H1 (cell line): ENCODE measurements at regions not wholly inside any gene's neighbourhood (a gene's known extent, or its start where the extent isn't known, plus 50 kb on each side); places are given as distances from the start of the nearest gene placed in this dataset.
"Not testable (repeated sequence)": the region's sequence is repeated elsewhere in the genome, so short reads cannot be mapped to it uniquely, and the experiment has no call there.

Experiments used
- CTCF ChIA-PET: fragments of 300-600 bp; sonication (Branson Sonifier 250); formaldehyde crosslinking; loops from one replicate; lab custom pipeline; 2021; ENCODE audit not compliant: partially characterized antibody; lab: Charles Lee
- POLR2A ChIA-PET: fragments of 300-600 bp; sonication (Branson Sonifier 250); formaldehyde crosslinking; loops from one replicate; lab custom pipeline; 2021; ENCODE audit warnings: inconsistent platforms; ENCODE audit not compliant: partially characterized antibody; lab: Charles Lee
- DNase-seq, 2 experiments: peaks; one replicate each; pipeline versions ENCODE4 v3.0.0 to v3.0.0-alpha.2; 2010 to 2022; ENCODE audit warnings: low spot score in 2 of 2, low read depth in 1 of 2, mixed read lengths in 1 of 2
- FAIRE-seq: peaks from 2 replicates; lab custom pipeline; 2011; peaks lifted over from hg19 to GRCh38; lab: Jason Lieb, UNC
- H2AFZ ChIP-seq: 2 replicates; pipeline ENCODE4 v1.8.1; 2012; ENCODE audit warnings: low read length, inconsistent platforms
- H2AK5ac ChIP-seq: 2 replicates; pipeline ENCODE4 v1.6.1; 2013; ENCODE audit warnings: low read depth, low read length
- H2BK120ac ChIP-seq: replicated peaks from 2 replicates; pipeline ENCODE3; 2013; ENCODE audit warnings: low read depth, low read length, inconsistent platforms
- H2BK12ac ChIP-seq: 2 replicates; pipeline ENCODE4 v1.6.1; 2013; ENCODE audit warnings: low read depth, low read length
- H2BK15ac ChIP-seq: 2 replicates; pipeline ENCODE4 v1.6.1; 2013; ENCODE audit warnings: low read length
- H2BK20ac ChIP-seq: 2 replicates; pipeline ENCODE4 v1.6.1; 2013; ENCODE audit warnings: low read length
- H2BK5ac ChIP-seq: 2 replicates; pipeline ENCODE4 v1.6.1; 2013; ENCODE audit warnings: low read depth, low read length
- H3K14ac ChIP-seq: 2 replicates; pipeline ENCODE4 v1.6.1; 2013; ENCODE audit warnings: inconsistent platforms; ENCODE audit not compliant: insufficient read length
- H3K18ac ChIP-seq: 2 replicates; pipeline ENCODE4 v1.6.1; 2013; ENCODE audit warnings: low read length; ENCODE audit errors: extremely low read depth
- H3K23ac ChIP-seq: 2 replicates; pipeline ENCODE4 v1.6.1; 2013; ENCODE audit warnings: inconsistent platforms; ENCODE audit not compliant: insufficient read length
- H3K23me2 ChIP-seq: 2 replicates; pipeline ENCODE4 v1.6.1; 2013; ENCODE audit warnings: low read depth, low read length
- H3K27ac ChIP-seq: 2 replicates; pipeline ENCODE4 v1.6.1; 2011; ENCODE audit warnings: low read depth, low read length, inconsistent platforms
- H3K27me3 ChIP-seq, 4 experiments: replicated peaks in 1 of 4; 1 replicate in 1 of 4; 2 replicates in 3 of 4; pipeline versions ENCODE4 v1.6.1 to v1.8.1; 2011 to 2013; ENCODE audit warnings: low read length in 3 of 4, mild to moderate bottlenecking in 3 of 4, inconsistent platforms in 2 of 4, mixed read lengths in 2 of 4, moderate library complexity in 1 of 4; ENCODE audit not compliant: control insufficient read depth in 3 of 4, insufficient read depth in 3 of 4; ENCODE audit errors: extremely low read depth in 1 of 4
- H3K36me3 ChIP-seq, 4 experiments: 2 replicates each; pipeline versions ENCODE4 v1.6.1 to v1.8.1; 2011 to 2013; ENCODE audit warnings: mild to moderate bottlenecking in 4 of 4, low read length in 3 of 4, moderate library complexity in 2 of 4, control low read depth in 1 of 4, inconsistent platforms in 1 of 4; ENCODE audit not compliant: insufficient read depth in 4 of 4, control insufficient read depth in 2 of 4
- H3K4ac ChIP-seq: replicated peaks from 2 replicates; pipeline ENCODE3; 2013; ENCODE audit warnings: low read length, low read depth, mixed read lengths, inconsistent platforms; ENCODE audit not compliant: insufficient read length
- H3K4me1 ChIP-seq, 4 experiments: replicated peaks in 1 of 4; 1 replicate in 1 of 4; 2 replicates in 3 of 4; pipeline versions ENCODE4 v1.6.1 to v1.8.1; 2011 to 2013; ENCODE audit warnings: low read length in 3 of 4, inconsistent platforms in 2 of 4, mixed read lengths in 1 of 4; ENCODE audit not compliant: insufficient read depth in 4 of 4, control insufficient read depth in 3 of 4
- H3K4me2 ChIP-seq, 2 experiments: 2 replicates each; pipeline versions ENCODE4 v1.6.1 to v1.8.1; 2011 to 2013; ENCODE audit warnings: low read depth in 2 of 2, low read length in 2 of 2, control low read depth in 1 of 2, inconsistent platforms in 1 of 2, mild to moderate bottlenecking in 1 of 2; ENCODE audit not compliant: insufficient read depth in 1 of 2
- H3K4me3 ChIP-seq, 4 experiments: fragments of 200-600, 300-600 bp in 1 of 4; sonication (generic), shearing (Covaris generic), sonication (Bioruptor Twin) in 1 of 4; 2 replicates each; pipeline versions ENCODE4 v1.5.1 to v1.8.1; 2011 to 2016; ENCODE audit warnings: low read length in 4 of 4, low read depth in 3 of 4, control low read depth in 2 of 4, inconsistent platforms in 2 of 4, mild to moderate bottlenecking in 2 of 4, mixed read lengths in 1 of 4, moderate library complexity in 1 of 4; ENCODE audit not compliant: insufficient read depth in 2 of 4; ENCODE audit errors: extremely low read depth in 1 of 4
- H3K56ac ChIP-seq: replicated peaks from 2 replicates; pipeline ENCODE3; 2013; ENCODE audit warnings: low read depth, mild to moderate bottlenecking, mixed read lengths, low read length, inconsistent platforms; ENCODE audit not compliant: insufficient read length
- H3K79me1 ChIP-seq: 2 replicates; pipeline ENCODE4 v1.6.1; 2013; ENCODE audit warnings: low read depth, low read length, control low read depth
- H3K79me2 ChIP-seq, 2 experiments: 2 replicates each; pipeline versions ENCODE4 v1.6.1 to v1.8.1; 2012 to 2013; ENCODE audit warnings: low read length in 2 of 2, mild to moderate bottlenecking in 2 of 2, inconsistent platforms in 1 of 2; ENCODE audit not compliant: insufficient read depth in 2 of 2, control insufficient read depth in 1 of 2
- H3K9ac ChIP-seq, 4 experiments: replicated peaks in 1 of 4; 1 replicate in 1 of 4; 2 replicates in 3 of 4; pipeline versions ENCODE4 v1.6.1 to v1.8.1; 2011 to 2013; ENCODE audit warnings: low read depth in 3 of 4, low read length in 3 of 4, control low read depth in 2 of 4, mild to moderate bottlenecking in 2 of 4, moderate library complexity in 2 of 4, inconsistent platforms in 1 of 4; ENCODE audit errors: extremely low read depth in 1 of 4
- H3K9me3 ChIP-seq, 2 experiments: 2 replicates each; pipeline versions ENCODE4 v1.6.1 to v1.8.1; 2012 to 2013; ENCODE audit warnings: mild to moderate bottlenecking in 2 of 2, moderate library complexity in 2 of 2, control low read depth in 1 of 2, inconsistent platforms in 1 of 2, low read depth in 1 of 2, low read length in 1 of 2, mixed read lengths in 1 of 2; ENCODE audit not compliant: insufficient read depth in 2 of 2
- H4K20me1 ChIP-seq, 2 experiments: replicated peaks in 1 of 2; 2 replicates each; pipeline versions ENCODE3 to v1.8.1; 2011 to 2013; ENCODE audit warnings: inconsistent platforms in 2 of 2, low read length in 2 of 2, mild to moderate bottlenecking in 1 of 2; ENCODE audit not compliant: insufficient read depth in 2 of 2, control insufficient read depth in 1 of 2
- H4K5ac ChIP-seq: 2 replicates; pipeline ENCODE4 v1.6.1; 2013; ENCODE audit warnings: low read length, low read depth, mixed read lengths, inconsistent platforms; ENCODE audit not compliant: insufficient read length
- H4K8ac ChIP-seq: 2 replicates; pipeline ENCODE4 v1.8.0; 2013; ENCODE audit warnings: mild to moderate bottlenecking, moderate library complexity, low read length, inconsistent platforms; ENCODE audit not compliant: insufficient read depth; ENCODE audit errors: extremely low read depth
- H4K91ac ChIP-seq: replicated peaks from 2 replicates; pipeline ENCODE3; 2013; ENCODE audit warnings: low read length, mixed read lengths, inconsistent platforms; ENCODE audit not compliant: insufficient read length

- H3K27ac ChIP-seq, H3K14ac ChIP-seq, H3K4me2 ChIP-seq, POLR2A ChIA-PET, H2AFZ ChIP-seq, H2BK12ac ChIP-seq, H2BK20ac ChIP-seq, H4K20me1 ChIP-seq, H3K23me2 ChIP-seq, H2BK15ac ChIP-seq, H3K4me1 ChIP-seq, H3K79me1 ChIP-seq, H3K23ac ChIP-seq, H3K9ac ChIP-seq, CTCF ChIA-PET, H2BK120ac ChIP-seq, H3K56ac ChIP-seq, H3K4me3 ChIP-seq, H4K8ac ChIP-seq, H2AK5ac ChIP-seq, H2BK5ac ChIP-seq, H4K91ac ChIP-seq, FAIRE-seq, H3K18ac ChIP-seq, H4K5ac ChIP-seq, H3K9me3 ChIP-seq, H3K79me2 ChIP-seq, H3K27me3 ChIP-seq, DNase-seq, H3K36me3 ChIP-seq, H3K4ac ChIP-seq: not testable (repeated sequence)
Observed at GRCh38 chr9:75690551-75690950, 199.9 kb upstream of the PCSK5 start.
